ENCODE measurements at regions not wholly inside any gene's neighbourhood (a gene's known extent, or its start where the extent isn't known, plus 50 kb on each side); places are given as distances from the start of the nearest gene placed in this dataset.

DNA sequence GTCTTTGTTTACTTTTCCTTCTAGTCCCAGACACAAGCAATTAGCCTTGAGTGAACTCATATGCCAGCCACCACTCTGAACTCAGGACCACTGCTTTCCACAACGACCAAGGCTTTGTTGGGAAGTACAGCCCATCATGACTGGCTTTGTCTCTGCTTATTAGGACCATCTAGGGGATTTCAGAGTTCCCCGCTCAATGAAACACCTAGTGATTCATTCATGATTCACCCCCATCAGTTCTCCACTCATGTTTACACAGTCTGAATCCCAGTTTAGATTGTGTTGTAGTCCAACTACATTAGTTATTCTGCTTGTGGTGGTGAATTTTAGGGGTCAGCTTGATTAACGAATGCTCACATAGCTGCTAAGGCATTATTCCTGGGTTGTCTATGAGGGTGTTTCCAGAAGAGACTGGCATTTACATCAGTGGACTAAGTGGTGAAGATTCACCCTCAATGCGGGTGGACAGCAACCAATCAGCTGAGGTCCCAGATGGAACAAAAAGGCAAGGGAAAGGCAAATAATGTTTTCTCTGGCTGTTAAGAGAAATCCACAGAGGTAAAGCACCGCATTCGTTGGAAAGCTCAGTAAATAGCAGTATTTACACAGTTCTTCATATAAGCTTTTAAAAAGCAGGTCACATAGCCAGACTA is 122.7 kb downstream of the RGS21 start:
- TF ChIP-seq CTCF (IDR thresholded peaks at IDR 0.05) (no peak), POLR2A (IDR thresholded peaks at IDR 0.05) (no peak)
- DNase-seq = no peak
- H3K4me3 ChIP-seq = no peak overlapping the region
- intact Hi-C loops (cut with DNase I) = no loop called here
- H3K4me1 ChIP-seq = no peaks in the 10 kb centered on the region
- 44 to 51% methylated on average over 6 of the region's 6 CpGs for WGBS, 2 donors
- no peaks in the 10 kb centered on the region for H3K9me3 ChIP-seq
- no peaks in the 10 kb centered on the region for H3K27me3 ChIP-seq
- H3K36me3 ChIP-seq = no peaks in the 10 kb centered on the region
- no peak overlapping the region for H3K27ac ChIP-seq

- Histone ChIP-seq H3K4me3 (no peak overlapping the region), H3K27me3 (no peaks in the 10 kb centered on the region), H3K27ac (no peak overlapping the region), H3K36me3 (no peaks in the 10 kb centered on the region), H3K4me1 (no peaks in the 10 kb centered on the region), H3K9me3 (no peaks in the 10 kb centered on the region)
- TF ChIP-seq POLR2A (IDR thresholded peaks at IDR 0.05) (no peak), CTCF (IDR thresholded peaks at IDR 0.05) (no peak)
- DNase-seq = no peak
- intact Hi-C loops (cut with DNase I) = no loop called here
- WGBS, 2 donors = 58 to 63% methylated on average over 3 of the region's 3 CpGs
Measured at GRCh38 chr1:192441492-192441891, 124.7 kb downstream of the RGS21 start.

DNA sequence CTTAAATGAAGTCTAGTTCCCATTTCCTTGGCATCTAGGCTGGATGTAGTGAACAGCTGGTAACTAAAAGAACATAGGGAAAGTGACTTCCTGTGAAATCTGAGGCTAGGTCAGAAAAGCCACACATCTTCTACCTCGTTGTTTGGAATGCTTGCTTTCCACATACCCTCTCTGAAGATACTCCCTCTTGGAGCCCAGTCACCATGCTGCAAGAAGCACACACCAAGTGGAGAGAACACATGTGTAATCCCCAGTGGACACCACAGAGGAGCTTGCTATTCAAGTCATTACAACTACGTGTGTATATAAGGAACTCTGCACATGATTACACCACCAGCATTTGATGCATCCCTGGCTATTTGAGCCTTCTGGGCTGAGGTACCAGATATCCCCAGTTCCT is 125.9 kb downstream of the RGS21 start:
- Histone ChIP-seq H3K4me1 (no peaks in the 10 kb centered on the region), H3K27me3 (no peaks in the 10 kb centered on the region), H3K9me3 (no peaks in the 10 kb centered on the region), H3K27ac (no peak overlapping the region), H3K4me3 (no peak overlapping the region), H3K36me3 (no peaks in the 10 kb centered on the region)
- intact Hi-C loops (cut with DNase I) = no loop called here
- 37 to 49% methylated on average over 2 of the region's 2 CpGs for WGBS, 2 donors
- TF ChIP-seq CTCF (IDR thresholded peaks at IDR 0.05) = no peak
- no peak for TF ChIP-seq POLR2A (IDR thresholded peaks at IDR 0.05)
- no peak for DNase-seq

DNA sequence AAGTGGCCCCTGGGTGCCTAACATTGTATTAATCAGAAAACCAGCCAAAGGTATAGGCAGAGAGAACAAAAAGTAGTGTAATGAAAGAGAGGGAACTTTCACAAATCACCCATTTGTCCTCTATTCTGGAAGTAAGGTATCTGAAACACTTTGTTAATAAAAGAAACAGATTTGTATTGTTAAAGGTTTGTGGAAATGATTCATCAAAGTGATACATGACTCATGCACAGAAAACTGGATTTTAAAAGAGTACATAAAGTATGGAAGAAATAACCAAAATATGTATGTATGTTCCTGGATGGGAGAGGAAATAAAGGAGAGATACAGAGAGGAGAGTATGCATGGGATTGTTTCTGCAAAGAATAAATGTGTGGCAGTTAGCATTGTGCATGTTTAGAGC is 126.8 kb downstream of the RGS21 start:
- H3K36me3 ChIP-seq = no peaks in the 10 kb centered on the region
- TF ChIP-seq POLR2A (IDR thresholded peaks at IDR 0.05) (no peak), CTCF (IDR thresholded peaks at IDR 0.05) (no peak)
- no peaks in the 10 kb centered on the region for H3K27me3 ChIP-seq
- intact Hi-C loops (cut with DNase I) = no loop called here
- no peaks in the 10 kb centered on the region for H3K4me1 ChIP-seq
- no peaks in the 10 kb centered on the region for H3K9me3 ChIP-seq
- no peak overlapping the region for H3K4me3 ChIP-seq
- H3K27ac ChIP-seq = no peak overlapping the region
- no peak for DNase-seq

GRCh38 chr1:192445241-192445640 is 128.4 kb downstream of the RGS21 start:
- Histone ChIP-seq H3K36me3 (no peaks in the 10 kb centered on the region), H3K4me3 (no peak overlapping the region), H3K27ac (no peak overlapping the region), H3K4me1 (no peaks in the 10 kb centered on the region), H3K9me3 (no peaks in the 10 kb centered on the region), H3K27me3 (no peaks in the 10 kb centered on the region)
- TF ChIP-seq POLR2A (IDR thresholded peaks at IDR 0.05) = no peak
- WGBS, 2 donors = 88 to 90% methylated on average over 2 of the region's 2 CpGs
- intact Hi-C loops (cut with DNase I) = no loop called here
- no peak for DNase-seq

Measured in esophagus squamous epithelium (tissue), 5 donors.